Tibial nerve (tissue), 4 donors: ENCODE measurements at regions not wholly inside any gene's neighbourhood (a gene's known extent, or its start where the extent isn't known, plus 50 kb on each side); places are given as distances from the start of the nearest gene placed in this dataset.

Source experiments
- CTCF ChIP-seq, 5 experiments: fragments of 200-600 bp in 3 of 5; fragments of 450-650 bp in 2 of 5; sonication (generic) in 3 of 5; IDR thresholded peaks; one replicate each; pipeline ENCODE4 v1.5.1; 2016 to 2019; ENCODE audit warnings: antibody characterized with exemption in 5 of 5, mild to moderate bottlenecking in 3 of 5, moderate library complexity in 2 of 5
- EP300 ChIP-seq, 2 donors: sonication (generic); formaldehyde crosslinking; IDR thresholded peaks; one replicate each; pipeline ENCODE4 v1.6.1; 2017; ENCODE audit warnings: antibody characterized with exemption in 2 of 2, mild to moderate bottlenecking in 1 of 2
- POLR2A ChIP-seq, 2 donors: fragments of 450-650 bp; IDR thresholded peaks; one replicate each; pipeline ENCODE4 v1.6.1; 2017; ENCODE audit warnings: antibody characterized with exemption in 2 of 2, mild to moderate bottlenecking in 2 of 2, moderate library complexity in 2 of 2

- TF ChIP-seq POLR2A (IDR thresholded peaks at IDR 0.05) (no peak), CTCF (IDR thresholded peaks at IDR 0.05) (no peak), EP300 (IDR thresholded peaks at IDR 0.05) (no peak)
These were observed 1136.9 kb upstream of the TMEFF2 start for GRCh38 chr2:193331676-193332075.
